Psoas muscle (tissue), 7 donors: ENCODE measurements at regions not wholly inside any gene's neighbourhood (a gene's known extent, or its start where the extent isn't known, plus 50 kb on each side); places are given as distances from the start of the nearest gene placed in this dataset.

Experiments
- ATAC-seq, 4 donors: fragments of 200-7000 bp; cut with Tn5 transposase; one replicate each; pipeline ENCODE4 v1.9.1; 2020; ENCODE audit warnings: moderate library complexity in 3 of 4, mild to moderate bottlenecking in 2 of 4
- DNase-seq, 2 donors: peaks; one replicate each; pipeline ENCODE4 v3.0.0-alpha.2; 2020
- H3K27ac ChIP-seq: fragments of 200-600 bp; one replicate; pipeline ENCODE4 v1.8.0; 2022
- H3K27me3 ChIP-seq, 3 donors: fragments of 200-600 bp in 1 of 3; one replicate each; pipeline versions ENCODE4 v1.6.1 to v1.8.0; 2013 to 2022; ENCODE audit warnings: low read length in 2 of 3, mild to moderate bottlenecking in 2 of 3, moderate library complexity in 1 of 3; ENCODE audit not compliant: insufficient read depth in 3 of 3
- H3K36me3 ChIP-seq, 2 donors: fragments of 200-600 bp in 1 of 2; one replicate each; pipeline versions ENCODE4 v1.6.1 to v1.8.0; 2013 to 2022; ENCODE audit warnings: low read depth in 1 of 2, mild to moderate bottlenecking in 1 of 2, moderate library complexity in 1 of 2; ENCODE audit not compliant: insufficient read depth in 1 of 2
- H3K4me1 ChIP-seq: fragments of 200-600 bp; one replicate; pipeline ENCODE4 v1.8.0; 2022
- H3K4me3 ChIP-seq: fragments of 200-600 bp; one replicate; pipeline ENCODE4 v1.8.0; 2022; ENCODE audit warnings: mild to moderate bottlenecking
- H3K9me3 ChIP-seq: fragments of 200-600 bp; one replicate; pipeline ENCODE4 v1.8.0; 2022
- WGBS, 3 donors: extraction: QIAGEN DNeasy Blood & Tissue Kit; methylation state at CpG; one replicate each; pipeline versions ENCODE4 v1.1.6 to v1.1.7; 2013; 5-methylcytosine and 5-hydroxymethylcytosine counted together
- intact Hi-C, 2 donors: fragments of 100-400 bp; cut with DNase I; formaldehyde crosslinking; loops; one replicate each; pipeline versions ENCODE4 v1.11.0 to v1.14.2; 2022
- TF ChIP-seq, protein P1 (sequence below): fragments of 200-600 bp; IDR thresholded peaks from one replicate; pipeline ENCODE4 v1.8.0; 2022; ENCODE audit warnings: antibody characterized with exemption
- donor health status: healthy with polysubstance abuse.
- donor health status: DM: no; HTN: no; CAD: no; lungs with moderate emphysema.
- donor health status: Bipolar disorder and iron deficiency.
- donor health status: healthy.
- donor health status: DM: yes; HTN: yes; CAD: no.
- donor health status: DM: no; HTN: no; CAD: no.
- donor health status: DM: yes; HTN: yes; CAD: no.

- no peaks in the 10 kb centered on the region for H3K9me3 ChIP-seq
- no peaks in the 10 kb centered on the region for H3K36me3 ChIP-seq
- no peaks in the 10 kb centered on the region for H3K27me3 ChIP-seq
- WGBS, 3 donors = 53 to 75% (median 68%) methylated on average over 7 of the region's 7 CpGs
- intact Hi-C loops = no loop called here
- no peak for ATAC-seq
- no peak for DNase-seq
- no peak overlapping the region for H3K27ac ChIP-seq
- no peak overlapping the region for H3K4me3 ChIP-seq
- TF ChIP-seq, protein P1, sequence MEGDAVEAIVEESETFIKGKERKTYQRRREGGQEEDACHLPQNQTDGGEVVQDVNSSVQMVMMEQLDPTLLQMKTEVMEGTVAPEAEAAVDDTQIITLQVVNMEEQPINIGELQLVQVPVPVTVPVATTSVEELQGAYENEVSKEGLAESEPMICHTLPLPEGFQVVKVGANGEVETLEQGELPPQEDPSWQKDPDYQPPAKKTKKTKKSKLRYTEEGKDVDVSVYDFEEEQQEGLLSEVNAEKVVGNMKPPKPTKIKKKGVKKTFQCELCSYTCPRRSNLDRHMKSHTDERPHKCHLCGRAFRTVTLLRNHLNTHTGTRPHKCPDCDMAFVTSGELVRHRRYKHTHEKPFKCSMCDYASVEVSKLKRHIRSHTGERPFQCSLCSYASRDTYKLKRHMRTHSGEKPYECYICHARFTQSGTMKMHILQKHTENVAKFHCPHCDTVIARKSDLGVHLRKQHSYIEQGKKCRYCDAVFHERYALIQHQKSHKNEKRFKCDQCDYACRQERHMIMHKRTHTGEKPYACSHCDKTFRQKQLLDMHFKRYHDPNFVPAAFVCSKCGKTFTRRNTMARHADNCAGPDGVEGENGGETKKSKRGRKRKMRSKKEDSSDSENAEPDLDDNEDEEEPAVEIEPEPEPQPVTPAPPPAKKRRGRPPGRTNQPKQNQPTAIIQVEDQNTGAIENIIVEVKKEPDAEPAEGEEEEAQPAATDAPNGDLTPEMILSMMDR = no peak
- no peaks in the 10 kb centered on the region for H3K4me1 ChIP-seq
Measured at GRCh38 chr13:111598747-111599146, 278.3 kb downstream of the TEX29 start.

- Histone ChIP-seq H3K4me3 (no peak overlapping the region), H3K4me1 (no peaks in the 10 kb centered on the region), H3K36me3 (no peaks in the 10 kb centered on the region), H3K27me3 (no peaks in the 10 kb centered on the region), H3K9me3 (no peaks in the 10 kb centered on the region), H3K27ac (no peak overlapping the region)
- intact Hi-C loops = no loop called here
- ATAC-seq = no peak
- WGBS, 3 donors = 66 to 79% (median 71%) methylated on average over 9 of the region's 9 CpGs
- TF ChIP-seq, protein P1 = no peak
- no peak for DNase-seq
Measured at GRCh38 chr13:111599791-111600190, 279.3 kb downstream of the TEX29 start.

GRCh38 chr13:111602874-111603273 is 282.4 kb downstream of the TEX29 start:
- intact Hi-C loops = no loop called here
- WGBS, 3 donors = 92 to 96% (median 94%) methylated on average over 21 of the region's 21 CpGs
- H3K27me3 ChIP-seq = no peaks in the 10 kb centered on the region

DNA sequence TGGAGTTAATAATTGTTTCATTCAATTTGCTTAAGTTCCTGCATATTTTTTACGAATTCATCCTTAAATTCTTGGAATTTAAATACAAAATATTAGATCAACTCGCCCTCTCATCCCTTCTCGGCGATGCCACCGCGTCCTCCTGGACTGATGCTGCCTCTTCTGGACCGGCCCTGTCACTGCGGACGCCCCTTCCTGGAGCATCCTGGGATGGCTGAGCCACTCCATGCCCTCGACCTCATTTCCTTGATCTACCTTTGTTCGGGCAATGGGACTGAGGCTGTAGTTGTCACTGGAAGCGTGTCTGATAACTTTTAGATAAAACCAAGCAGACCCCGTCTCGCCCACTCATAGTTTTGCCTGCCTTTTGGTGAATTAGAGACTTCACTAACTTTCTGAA is 283.7 kb downstream of the TEX29 start:
- no peak overlapping the region for H3K27ac ChIP-seq
- no peak overlapping the region for H3K4me3 ChIP-seq
- no peaks in the 10 kb centered on the region for H3K27me3 ChIP-seq
- no peaks in the 10 kb centered on the region for H3K4me1 ChIP-seq
- DNase-seq (no peak), ATAC-seq (no peak)
- no peaks in the 10 kb centered on the region for H3K9me3 ChIP-seq
- intact Hi-C loops = no loop called here
- no peaks in the 10 kb centered on the region for H3K36me3 ChIP-seq
- 80 to 83% (median 81%) methylated on average over 14 of the region's 14 CpGs for WGBS, 3 donors
- TF ChIP-seq, protein P1 = no peak

More at GRCh38 chr13:111602874-111603273, 282.4 kb downstream of the TEX29 start:
- Histone ChIP-seq H3K27ac (no peak overlapping the region), H3K9me3 (no peaks in the 10 kb centered on the region), H3K4me3 (no peak overlapping the region), H3K4me1 (no peaks in the 10 kb centered on the region), H3K36me3 (no peaks in the 10 kb centered on the region)
- TF ChIP-seq, protein P1 = no peak
- ATAC-seq (no peak), DNase-seq (no peak)

- TF ChIP-seq, protein P1 = no peak
- no peaks in the 10 kb centered on the region for H3K4me1 ChIP-seq
- no peak for DNase-seq
Measured at GRCh38 chr13:111608556-111608955, 288.1 kb downstream of the TEX29 start.

More at GRCh38 chr13:111608556-111608955, 288.1 kb downstream of the TEX29 start:
- H3K4me3 ChIP-seq = no peak overlapping the region
- WGBS, 3 donors = 83 to 95% (median 92%) methylated on average over 5 of the region's 5 CpGs
- peaks cover 0 to 1% (median 0%) of the 10 kb centered on the region in 3 donors for H3K27me3 ChIP-seq
- H3K27ac ChIP-seq = no peak overlapping the region
- no peak for ATAC-seq
- H3K36me3 ChIP-seq = no peaks in the 10 kb centered on the region
- no peaks in the 10 kb centered on the region for H3K9me3 ChIP-seq
- intact Hi-C loops = no loop called here
